MM.1S (cell line): ENCODE measurements at regions not wholly inside any gene's neighbourhood (a gene's known extent, or its start where the extent isn't known, plus 50 kb on each side); places are given as distances from the start of the nearest gene placed in this dataset.

Experiments
- DNase-seq: peaks from one replicate; pipeline ENCODE4 v3.0.0-alpha.2; 2015
- H2AFZ ChIP-seq: fragments of 300-600 bp; sonication (generic); 2 replicates; pipeline ENCODE4 v1.6.0; 2016; ENCODE audit warnings: antibody characterized with exemption, low read length
- H3F3A ChIP-seq: fragments of 300-600 bp; sonication (generic); 2 replicates; pipeline ENCODE4 v1.6.1; 2016; ENCODE audit warnings: mild to moderate bottlenecking, antibody characterized with exemption, low read length, moderate library complexity, mixed read lengths; ENCODE audit not compliant: insufficient read depth
- H3K27ac ChIP-seq: fragments of 300-600 bp; sonication (generic); 2 replicates; pipeline ENCODE4 v1.5.1; 2016; ENCODE audit warnings: mild to moderate bottlenecking, low read length
- H3K27me3 ChIP-seq: fragments of 300-600 bp; sonication (generic); replicated peaks from 2 replicates; pipeline ENCODE4 v1.6.0; 2016; ENCODE audit warnings: low read length; ENCODE audit not compliant: insufficient read depth
- H3K36me3 ChIP-seq: fragments of 300-600 bp; sonication (generic); replicated peaks from 2 replicates; pipeline ENCODE4 v1.6.1; 2016; ENCODE audit warnings: mild to moderate bottlenecking, low read length, mixed read lengths; ENCODE audit not compliant: insufficient read depth
- H3K4me1 ChIP-seq: fragments of 300-600 bp; sonication (generic); 2 replicates; pipeline ENCODE4 v1.6.1; 2016; ENCODE audit warnings: low read length, mixed read lengths
- H3K4me2 ChIP-seq: fragments of 300-600 bp; sonication (generic); 2 replicates; pipeline ENCODE4 v1.6.0; 2016; ENCODE audit warnings: low read depth, low read length
- H3K4me3 ChIP-seq: fragments of 300-600 bp; sonication (generic); 2 replicates; pipeline ENCODE4 v1.5.1; 2016; ENCODE audit warnings: low read length, mixed read lengths
- H3K79me2 ChIP-seq: fragments of 300-600 bp; sonication (generic); 2 replicates; pipeline ENCODE4 v1.6.1; 2016; ENCODE audit warnings: mixed run types, low read length, mixed read lengths
- H3K9ac ChIP-seq: fragments of 300-600 bp; sonication (generic); 2 replicates; pipeline ENCODE4 v1.6.1; 2016; ENCODE audit warnings: low read length, mixed read lengths
- H3K9me2 ChIP-seq: fragments of 300-600 bp; sonication (generic); replicated peaks from 2 replicates; pipeline ENCODE4 v1.6.1; 2016; ENCODE audit warnings: mild to moderate bottlenecking, low read length, mixed read lengths; ENCODE audit not compliant: insufficient read depth
- H3K9me3 ChIP-seq: fragments of 300-600 bp; sonication (generic); replicated peaks from 2 replicates; pipeline ENCODE4 v1.6.1; 2016; ENCODE audit warnings: mild to moderate bottlenecking, low read length, mixed read lengths; ENCODE audit not compliant: insufficient read depth
- H4K20me1 ChIP-seq: fragments of 300-600 bp; sonication (generic); 2 replicates; pipeline ENCODE4 v1.6.1; 2016; ENCODE audit warnings: mild to moderate bottlenecking, low read length, moderate library complexity, mixed read lengths; ENCODE audit not compliant: insufficient read depth
- CTCF ChIP-seq: fragments of 300-600 bp; sonication (generic); IDR thresholded peaks from 2 replicates; pipeline ENCODE4 v1.5.1; 2016; ENCODE audit warnings: antibody characterized with exemption, low read length, mixed read lengths
- EZH2 ChIP-seq: fragments of 300-600 bp; sonication (generic); optimal IDR thresholded peaks from 2 replicates; pipeline ENCODE3; 2017; ENCODE audit warnings: low read depth, mild to moderate bottlenecking, antibody characterized with exemption, low read length, mixed read lengths
- EZH2phosphoT487 ChIP-seq: fragments of 300-600 bp; sonication (generic); IDR thresholded peaks from 2 replicates; pipeline ENCODE4 v1.6.1; 2018; ENCODE audit warnings: antibody characterized with exemption, low read length

GRCh38 chr20:40758790-40759189, 69.8 kb upstream of the MAFB start:
- H3K4me3 ChIP-seq: no peak overlapping the region
- H3K4me1 ChIP-seq: peaks cover 23% of the 10 kb centered on the region
- no peaks in the 10 kb centered on the region for H4K20me1 ChIP-seq
- H3K79me2 ChIP-seq: no peaks in the 10 kb centered on the region
- TF ChIP-seq EZH2phosphoT487 (no peak), CTCF (no peak), EZH2 (no peak)
- H3K9me2 ChIP-seq: no peaks in the 10 kb centered on the region
- no peaks in the 10 kb centered on the region for H3K9me3 ChIP-seq
- no peak overlapping the region for H2AFZ ChIP-seq
- H3F3A ChIP-seq: no peaks in the 10 kb centered on the region
- no peak overlapping the region for H3K4me2 ChIP-seq
- H3K36me3 ChIP-seq: no peaks in the 10 kb centered on the region
- no peak overlapping the region for H3K9ac ChIP-seq
- H3K27me3 ChIP-seq: no peaks in the 10 kb centered on the region
- DNase-seq: no peak
- H3K27ac ChIP-seq: no peak overlapping the region

- Histone ChIP-seq H3K4me3 (no peak overlapping the region), H3K36me3 (no peaks in the 10 kb centered on the region), H3K27me3 (no peaks in the 10 kb centered on the region), H3K79me2 (no peaks in the 10 kb centered on the region), H3K27ac (no peak overlapping the region), H3F3A (no peaks in the 10 kb centered on the region), H3K4me2 (no peak overlapping the region), H4K20me1 (no peaks in the 10 kb centered on the region), H3K4me1 (peaks cover 23% of the 10 kb centered on the region), H2AFZ (no peak overlapping the region), H3K9ac (no peak overlapping the region), H3K9me3 (no peaks in the 10 kb centered on the region), H3K9me2 (no peaks in the 10 kb centered on the region)
- no peak for DNase-seq
- TF ChIP-seq EZH2phosphoT487 (no peak), CTCF (no peak), EZH2 (no peak)
Measured at GRCh38 chr20:40760399-40760798, 71.4 kb upstream of the MAFB start.

GRCh38 chr20:40763646-40764295, 74.7 kb upstream of the MAFB start:
- DNase-seq: no peak

More at GRCh38 chr20:40763646-40764295, 74.7 kb upstream of the MAFB start:
- Histone ChIP-seq H3F3A (no peaks in the 10 kb centered on the region), H3K4me3 (no peak overlapping the region), H3K79me2 (no peaks in the 10 kb centered on the region), H3K9ac (no peak overlapping the region), H3K4me2 (no peak overlapping the region), H3K9me2 (no peaks in the 10 kb centered on the region), H3K36me3 (no peaks in the 10 kb centered on the region), H3K9me3 (no peaks in the 10 kb centered on the region), H2AFZ (no peak overlapping the region), H3K4me1 (no peaks in the 10 kb centered on the region), H3K27ac (no peak overlapping the region), H3K27me3 (no peaks in the 10 kb centered on the region), H4K20me1 (no peaks in the 10 kb centered on the region)
- TF ChIP-seq CTCF (no peak), EZH2phosphoT487 (no peak), EZH2 (no peak)
